HG02852 (cell line): ENCODE measurements at regions not wholly inside any gene's neighbourhood (a gene's known extent, or its start where the extent isn't known, plus 50 kb on each side); places are given as distances from the start of the nearest gene placed in this dataset.
A peak's percentile ranks its signal among the peaks of the same experiment; 100 is the strongest.

Source experiments
- ATAC-seq: cut with Tn5 transposase; IDR thresholded peaks from one replicate; pipeline ENCODE4 v1.9.1; 2021; ENCODE audit warnings: mild to moderate bottlenecking, moderate library complexity; ENCODE audit not compliant: unreplicated experiment

- ATAC-seq: no peak
Measured at GRCh38 chr10:60669501-60669900, 108.8 kb upstream of the CDK1 start.

- ATAC-seq: no peak
Measured at GRCh38 chr10:60666221-60666620, 112.1 kb upstream of the CDK1 start.

GRCh38 chr10:60664859-60665258, 113.4 kb upstream of the CDK1 start:
- ATAC-seq: no peak

- ATAC-seq: no peak
Measured at GRCh38 chr10:60663850-60664249, 114.4 kb upstream of the CDK1 start.

- no peak for ATAC-seq
Measured at GRCh38 chr10:60662917-60663614, 115.2 kb upstream of the CDK1 start.

- no peak for ATAC-seq
Measured at GRCh38 chr10:60661637-60662036, 116.6 kb upstream of the CDK1 start.

GRCh38 chr10:60660625-60661024, 117.7 kb upstream of the CDK1 start:
- no peak for ATAC-seq

- no peak for ATAC-seq
Measured at GRCh38 chr10:60654813-60655464, 123.3 kb upstream of the CDK1 start.

- ATAC-seq: peak; percentile 83
Measured at GRCh38 chr10:60652628-60653027, 125.7 kb upstream of the CDK1 start.

GRCh38 chr10:60650378-60650800, 127.9 kb upstream of the CDK1 start:
- no peak for ATAC-seq

- no peak for ATAC-seq
Measured at GRCh38 chr10:60649485-60650377, 128.5 kb upstream of the CDK1 start.

- no peak for ATAC-seq
Measured at GRCh38 chr10:60648761-60649160, 129.5 kb upstream of the CDK1 start.

- peak; percentile 76 for ATAC-seq
Measured at GRCh38 chr10:60646966-60647796, 131.1 kb upstream of the CDK1 start.

GRCh38 chr10:60645980-60646379, 132.3 kb upstream of the CDK1 start:
- ATAC-seq: no peak

- no peak for ATAC-seq
Measured at GRCh38 chr10:60644436-60645130, 133.7 kb upstream of the CDK1 start.

GRCh38 chr10:60643874-60644273, 134.4 kb upstream of the CDK1 start:
- no peak for ATAC-seq

- no peak for ATAC-seq
Measured at GRCh38 chr10:60629332-60629731, 148.9 kb upstream of the CDK1 start.

- ATAC-seq: no peak
Measured at GRCh38 chr10:60627778-60628748, 150.2 kb upstream of the CDK1 start.

GRCh38 chr10:60626037-60626436, 152.2 kb upstream of the CDK1 start:
- no peak for ATAC-seq
